HG03460 (cell line): ENCODE measurements at regions not wholly inside any gene's neighbourhood (a gene's known extent, or its start where the extent isn't known, plus 50 kb on each side); places are given as distances from the start of the nearest gene placed in this dataset.
"Not testable (repeated sequence)": the region's sequence is repeated elsewhere in the genome, so short reads cannot be mapped to it uniquely, and the experiment has no call there.

Source experiments
- ATAC-seq: cut with Tn5 transposase; IDR thresholded peaks from one replicate; pipeline ENCODE4 v1.9.1; 2021; ENCODE audit not compliant: unreplicated experiment

GRCh38 chr7:39758234-39758970, 135.0 kb downstream of the RALA start:
- no peak for ATAC-seq

GRCh38 chr7:39761449-39761848, 138.1 kb downstream of the RALA start:
- no peak for ATAC-seq

GRCh38 chr7:39762466-39762865, 139.1 kb downstream of the RALA start:
- not testable (repeated sequence) for ATAC-seq

GRCh38 chr7:39762881-39763280, 139.5 kb downstream of the RALA start:
- ATAC-seq: not testable (repeated sequence)

- not testable (repeated sequence) for ATAC-seq
These were observed 142.5 kb downstream of the RALA start for GRCh38 chr7:39765833-39766232.

- not testable (repeated sequence) for ATAC-seq
These were observed 145.1 kb downstream of the RALA start for GRCh38 chr7:39768439-39768838.

- not testable (repeated sequence) for ATAC-seq
These were observed 151.0 kb downstream of the RALA start for GRCh38 chr7:39774341-39774851.

- ATAC-seq: not testable (repeated sequence)
These were observed 158.2 kb downstream of the RALA start for GRCh38 chr7:39781557-39781956.

GRCh38 chr7:39786440-39786839, 163.1 kb downstream of the RALA start:
- not testable (repeated sequence) for ATAC-seq

GRCh38 chr7:39791035-39791434, 159.0 kb upstream of the CDK13 start:
- not testable (repeated sequence) for ATAC-seq

- ATAC-seq: not testable (repeated sequence)
These were observed 158.1 kb upstream of the CDK13 start for GRCh38 chr7:39791911-39792310.

GRCh38 chr7:39793026-39793425, 157.0 kb upstream of the CDK13 start:
- not testable (repeated sequence) for ATAC-seq

- ATAC-seq: not testable (repeated sequence)
These were observed 156.2 kb upstream of the CDK13 start for GRCh38 chr7:39793851-39794250.

GRCh38 chr7:39796947-39797346, 153.1 kb upstream of the CDK13 start:
- ATAC-seq: not testable (repeated sequence)

- ATAC-seq: not testable (repeated sequence)
These were observed 152.0 kb upstream of the CDK13 start for GRCh38 chr7:39798077-39798476.

GRCh38 chr7:39808796-39809481, 141.1 kb upstream of the CDK13 start:
- no peak for ATAC-seq

- ATAC-seq: no peak
These were observed 139.8 kb upstream of the CDK13 start for GRCh38 chr7:39810204-39810642.

- ATAC-seq: no peak
These were observed 139.3 kb upstream of the CDK13 start for GRCh38 chr7:39810710-39811109.

- no peak for ATAC-seq
These were observed 138.9 kb upstream of the CDK13 start for GRCh38 chr7:39811161-39811614.

GRCh38 chr7:39816462-39817060, 133.5 kb upstream of the CDK13 start:
- ATAC-seq: no peak

- ATAC-seq: no peak
These were observed 130.5 kb upstream of the CDK13 start for GRCh38 chr7:39819514-39819913.
